Naive thymus-derived CD4-positive, alpha-beta T cell (primary cell): ENCODE measurements at regions not wholly inside any gene's neighbourhood (a gene's known extent, or its start where the extent isn't known, plus 50 kb on each side); places are given as distances from the start of the nearest gene placed in this dataset.
"Not testable (repeated sequence)": the region's sequence is repeated elsewhere in the genome, so short reads cannot be mapped to it uniquely, and the experiment has no call there.

Source experiments
- ATAC-seq: fragments of 150-1000 bp; cut with Tn5 transposase; 2 replicates; pipeline ENCODE4 v1.10.0; 2021; ENCODE audit warnings: mild to moderate bottlenecking, moderate library complexity
- CTCF ChIA-PET: fragments of 350-600 bp; sonication (Branson Sonifier 250); formaldehyde crosslinking; loops from one replicate; lab custom pipeline; 2021; ENCODE audit warnings: antibody characterized with exemption; lab: Charles Lee
- POLR2A ChIA-PET: fragments of 350-600 bp; sonication (Branson Sonifier 250); formaldehyde crosslinking; loops from one replicate; lab custom pipeline; 2021; ENCODE audit warnings: antibody characterized with exemption, inconsistent platforms; lab: Charles Lee
- DNase-seq, 9 donors: peaks; one replicate each; pipeline versions ENCODE4 v3.0.0 to v3.0.0-alpha.2; 2020 to 2022; ENCODE audit warnings: mixed read lengths in 1 of 9
- H3K27ac ChIP-seq: one replicate; pipeline ENCODE4 v1.7.0; 2013; ENCODE audit warnings: mild to moderate bottlenecking, low read depth, low read length, moderate library complexity
- H3K27me3 ChIP-seq, 2 donors: one replicate each; pipeline ENCODE4 v1.7.0; 2013; ENCODE audit warnings: low read length in 2 of 2, mild to moderate bottlenecking in 2 of 2, moderate library complexity in 2 of 2; ENCODE audit not compliant: control insufficient read depth in 2 of 2, insufficient read depth in 2 of 2
- H3K36me3 ChIP-seq, 3 experiments: 1 replicate in 2 of 3; 2 replicates in 1 of 3; pipeline ENCODE4 v1.7.0; 2013; ENCODE audit warnings: low read length in 3 of 3, mild to moderate bottlenecking in 3 of 3, moderate library complexity in 1 of 3; ENCODE audit not compliant: insufficient read depth in 3 of 3, control insufficient read depth in 2 of 3
- H3K4me1 ChIP-seq, 2 donors: one replicate each; pipeline ENCODE4 v1.7.0; 2013; ENCODE audit warnings: low read length in 2 of 2, mild to moderate bottlenecking in 2 of 2, moderate library complexity in 1 of 2; ENCODE audit not compliant: control insufficient read depth in 2 of 2, insufficient read depth in 2 of 2
- H3K4me3 ChIP-seq: 2 replicates; pipeline ENCODE4 v1.7.0; 2013; ENCODE audit warnings: mild to moderate bottlenecking, low read length
- H3K9me3 ChIP-seq, 3 experiments: 1 replicate in 2 of 3; 2 replicates in 1 of 3; pipeline ENCODE4 v1.7.0; 2013; ENCODE audit warnings: low read length in 3 of 3; ENCODE audit not compliant: control insufficient read depth in 2 of 3
- H3K27ac Mint-ChIP-seq, 9 donors: one replicate each; pipeline ENCODE4 v1.8.0; 2020 to 2022; ENCODE audit warnings: mixed read lengths in 9 of 9, mild to moderate bottlenecking in 8 of 9, moderate library complexity in 5 of 9, inconsistent platforms in 2 of 9
- H3K27me3 Mint-ChIP-seq, 5 donors: one replicate each; pipeline ENCODE4 v1.8.0; 2021 to 2022; ENCODE audit warnings: mixed read lengths in 5 of 5, mild to moderate bottlenecking in 1 of 5
- H3K36me3 Mint-ChIP-seq, 5 donors: one replicate each; pipeline ENCODE4 v1.8.0; 2020 to 2022; ENCODE audit warnings: mixed read lengths in 5 of 5, mild to moderate bottlenecking in 3 of 5, inconsistent platforms in 1 of 5
- H3K4me1 Mint-ChIP-seq, 7 donors: one replicate each; pipeline ENCODE4 v1.8.0; 2020 to 2022; ENCODE audit warnings: mixed read lengths in 7 of 7, mild to moderate bottlenecking in 3 of 7, inconsistent platforms in 1 of 7
- H3K4me3 Mint-ChIP-seq, 10 donors: one replicate each; pipeline ENCODE4 v1.8.0; 2020 to 2022; ENCODE audit warnings: mild to moderate bottlenecking in 10 of 10, mixed read lengths in 10 of 10, moderate library complexity in 6 of 10, inconsistent platforms in 2 of 10
- H3K9me3 Mint-ChIP-seq, 11 donors: one replicate each; pipeline ENCODE4 v1.8.0; 2020 to 2022; ENCODE audit warnings: mixed read lengths in 11 of 11, mild to moderate bottlenecking in 4 of 11, inconsistent platforms in 1 of 11, moderate library complexity in 1 of 11
- intact Hi-C, 2 donors: fragments of 100-400 bp; cut with micrococcal nuclease; formaldehyde crosslinking; loops; one replicate each; pipeline ENCODE4 v1.15.1; 2023

DNA sequence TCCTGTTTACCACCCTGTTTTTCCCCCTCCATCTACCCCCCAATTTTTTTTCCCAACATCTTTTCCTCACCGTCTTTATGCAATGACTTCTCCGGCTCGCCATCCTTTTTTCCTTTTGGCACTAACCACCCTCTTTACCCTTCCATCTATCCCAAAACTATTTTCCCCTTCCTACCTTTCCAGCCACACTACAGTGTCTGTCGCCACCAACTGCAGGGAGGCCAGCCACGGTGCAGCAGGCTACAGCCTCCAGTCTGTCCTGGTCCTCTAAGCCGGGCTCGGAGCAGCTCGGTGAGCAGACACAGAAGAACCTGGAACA, 108.5 kb upstream of the TPTE start:
- H3K4me1 ChIP-seq, H3K36me3 ChIP-seq, CTCF ChIA-PET, H3K4me3 ChIP-seq, ATAC-seq, H3K9me3 Mint-ChIP-seq, DNase-seq, H3K27me3 Mint-ChIP-seq, H3K36me3 Mint-ChIP-seq, H3K4me3 Mint-ChIP-seq, H3K27ac ChIP-seq, POLR2A ChIA-PET, H3K27me3 ChIP-seq, intact Hi-C loops, H3K27ac Mint-ChIP-seq, H3K4me1 Mint-ChIP-seq: not testable (repeated sequence)
- H3K9me3 ChIP-seq = peaks cover 0 to 22% (median 0%) of the 10 kb centered on the region in 3 experiments

GRCh38 chr21:10413247-10414120, 107.9 kb upstream of the TPTE start:
- H3K27ac Mint-ChIP-seq, CTCF ChIA-PET, H3K36me3 Mint-ChIP-seq, H3K4me3 Mint-ChIP-seq, H3K9me3 Mint-ChIP-seq, POLR2A ChIA-PET, H3K36me3 ChIP-seq, H3K27me3 ChIP-seq, DNase-seq, H3K4me3 ChIP-seq, H3K4me1 Mint-ChIP-seq, ATAC-seq, H3K27me3 Mint-ChIP-seq, H3K4me1 ChIP-seq, intact Hi-C loops, H3K27ac ChIP-seq: not testable (repeated sequence)
- H3K9me3 ChIP-seq = peaks cover 0 to 22% (median 0%) of the 10 kb centered on the region in 3 experiments

GRCh38 chr21:10414121-10414924, 107.1 kb upstream of the TPTE start:
- H3K36me3 Mint-ChIP-seq, H3K4me1 Mint-ChIP-seq, H3K9me3 Mint-ChIP-seq, POLR2A ChIA-PET, intact Hi-C loops, H3K27me3 ChIP-seq, ATAC-seq, H3K4me1 ChIP-seq, H3K27ac Mint-ChIP-seq, H3K27me3 Mint-ChIP-seq, H3K27ac ChIP-seq, CTCF ChIA-PET, H3K4me3 ChIP-seq, H3K4me3 Mint-ChIP-seq, H3K36me3 ChIP-seq, DNase-seq: not testable (repeated sequence)
- H3K9me3 ChIP-seq = peaks cover 0 to 29% (median 0%) of the 10 kb centered on the region in 3 experiments

DNA sequence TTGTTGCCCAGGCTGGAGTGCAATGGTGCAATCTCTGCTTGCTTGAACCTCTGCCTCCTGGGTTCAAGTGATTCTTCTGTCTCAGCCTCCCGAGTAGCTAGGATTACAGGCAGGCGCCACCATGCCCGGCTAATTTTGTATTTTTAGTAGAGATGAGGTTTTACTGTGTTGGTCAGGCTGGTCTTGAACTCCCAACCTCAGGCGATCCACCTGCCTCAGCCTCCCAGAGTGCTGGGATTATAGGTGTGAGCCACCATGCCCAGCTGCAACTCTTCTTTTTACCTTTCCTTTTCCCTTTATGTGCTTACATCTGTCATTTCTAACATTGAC, 106.5 kb upstream of the TPTE start:
- H3K27me3 Mint-ChIP-seq, H3K9me3 Mint-ChIP-seq, H3K27me3 ChIP-seq, H3K27ac Mint-ChIP-seq, POLR2A ChIA-PET, H3K27ac ChIP-seq, H3K4me1 ChIP-seq, ATAC-seq, H3K36me3 Mint-ChIP-seq, DNase-seq, CTCF ChIA-PET, intact Hi-C loops, H3K4me1 Mint-ChIP-seq, H3K4me3 Mint-ChIP-seq, H3K36me3 ChIP-seq, H3K4me3 ChIP-seq: not testable (repeated sequence)
- peaks cover 0 to 29% (median 0%) of the 10 kb centered on the region in 3 experiments for H3K9me3 ChIP-seq

DNA sequence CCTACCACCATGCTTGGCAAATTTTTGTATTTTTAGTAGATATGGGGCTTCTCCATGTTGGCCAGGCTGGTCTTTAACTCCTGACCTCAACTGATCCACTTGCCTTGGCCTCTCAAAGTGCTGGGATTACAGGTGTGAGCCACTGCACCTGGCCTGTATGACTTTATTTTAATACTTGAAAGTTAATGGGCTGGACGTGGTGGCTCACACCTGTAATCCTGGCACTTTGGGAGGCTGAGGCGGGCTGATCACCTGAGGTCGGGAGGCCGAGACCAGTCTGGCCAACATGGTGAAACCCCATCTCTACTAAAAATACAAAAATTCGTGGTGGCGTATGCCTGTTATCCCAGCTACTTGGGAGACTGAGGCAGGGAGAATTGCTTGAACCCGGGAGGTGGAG, 105.9 kb upstream of the TPTE start:
- H3K27me3 Mint-ChIP-seq, H3K27me3 ChIP-seq, H3K36me3 ChIP-seq, DNase-seq, H3K4me1 Mint-ChIP-seq, intact Hi-C loops, H3K4me3 Mint-ChIP-seq, H3K27ac ChIP-seq, H3K9me3 Mint-ChIP-seq, H3K36me3 Mint-ChIP-seq, H3K27ac Mint-ChIP-seq, POLR2A ChIA-PET, H3K4me3 ChIP-seq, H3K4me1 ChIP-seq, CTCF ChIA-PET: not testable (repeated sequence)
- ATAC-seq = peak; percentile 13
- peaks cover 0 to 29% (median under 1%) of the 10 kb centered on the region in 3 experiments for H3K9me3 ChIP-seq

DNA sequence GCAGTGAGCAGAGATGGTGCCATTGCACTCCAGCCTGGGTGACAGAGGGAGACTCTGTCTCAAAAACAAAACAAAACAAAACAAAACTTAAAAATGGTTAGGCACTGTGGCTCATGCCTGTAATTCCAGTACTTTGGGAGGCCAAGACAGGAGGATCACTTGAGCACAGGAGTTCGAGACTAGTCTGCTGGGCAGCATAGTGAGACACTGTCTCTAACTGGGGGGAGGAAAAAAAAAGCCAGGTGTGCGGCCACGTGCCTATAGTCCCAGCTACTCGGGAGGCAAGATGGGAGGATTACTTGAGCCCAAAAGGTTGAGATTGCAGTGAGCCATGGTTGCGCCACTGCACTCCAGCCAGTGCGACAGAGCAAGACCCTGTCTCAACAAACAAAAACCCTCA, 105.5 kb upstream of the TPTE start:
- H3K27ac ChIP-seq, H3K4me3 ChIP-seq, POLR2A ChIA-PET, H3K9me3 Mint-ChIP-seq, DNase-seq, H3K27ac Mint-ChIP-seq, H3K4me1 ChIP-seq, H3K4me3 Mint-ChIP-seq, H3K27me3 ChIP-seq, H3K27me3 Mint-ChIP-seq, H3K4me1 Mint-ChIP-seq, H3K36me3 ChIP-seq, intact Hi-C loops, H3K36me3 Mint-ChIP-seq, CTCF ChIA-PET: not testable (repeated sequence)
- H3K9me3 ChIP-seq = peaks cover 0 to 29% (median 4%) of the 10 kb centered on the region in 3 experiments
- peak; percentile 9 for ATAC-seq
